HepG2 (cell line): ENCODE measurements at regions not wholly inside any gene's neighbourhood (a gene's known extent, or its start where the extent isn't known, plus 50 kb on each side); places are given as distances from the start of the nearest gene placed in this dataset.
"Not testable (repeated sequence)": the region's sequence is repeated elsewhere in the genome, so short reads cannot be mapped to it uniquely, and the experiment has no call there.

Experiments
- ATAC-seq: fragments of 200-7000 bp; cut with Tn5 transposase; 3 replicates; pipeline ENCODE4 v1.9.1; 2020; ENCODE audit warnings: mild to moderate bottlenecking, moderate library complexity
- BruUV-seq: library from RNA; stranded (reverse); fragments of 400-500 nt; replicated peaks from 2 replicates; lab custom pipeline; 2021; lab: Mats Ljungman, UMichigan
- CTCF ChIA-PET: fragments of 300-600 bp; formaldehyde crosslinking; extraction: SDS; loops from one replicate; lab custom pipeline; 2021; ENCODE audit warnings: low total read pairs, inconsistent platforms, low intra/inter-chr PET ratio; lab: Yijun Ruan, JAX
- POLR2A ChIA-PET: fragments of 350-600 bp; sonication (Branson Sonifier 250); formaldehyde crosslinking; loops from one replicate; lab custom pipeline; 2020; ENCODE audit warnings: antibody characterized with exemption, inconsistent platforms; lab: Yijun Ruan, JAX
- DNase-seq: peaks from one replicate; pipeline ENCODE4 v3.0.0-alpha.2; 2015; ENCODE audit warnings: low spot score
- FAIRE-seq: peaks from 3 replicates; lab custom pipeline; 2011; peaks lifted over from hg19 to GRCh38; lab: Jason Lieb, UNC
- H2AFZ ChIP-seq: one replicate; pipeline ENCODE4 v1.6.1; 2011; ENCODE audit warnings: low read length, inconsistent platforms
- H3K27ac ChIP-seq: fragments of 300-600 bp; 3 replicates; pipeline ENCODE4 v1.8.0; 2011; ENCODE audit warnings: mixed run types, mild to moderate bottlenecking, mixed read lengths, low read length, inconsistent platforms; ENCODE audit not compliant: insufficient read depth; ENCODE audit errors: extremely low read length
- H3K27me3 ChIP-seq, 2 experiments: fragments of 200-600 bp in 1 of 2; 2 replicates in 1 of 2; 3 replicates in 1 of 2; pipeline versions ENCODE4 v1.6.0 to v1.8.0; 2011; ENCODE audit warnings: low read length in 2 of 2, mild to moderate bottlenecking in 2 of 2, moderate library complexity in 2 of 2, inconsistent platforms in 1 of 2; ENCODE audit not compliant: insufficient read depth in 2 of 2, control insufficient read depth in 1 of 2
- H3K36me3 ChIP-seq, 2 experiments: fragments of 200-600 bp in 1 of 2; replicated peaks in 1 of 2; 2 replicates in 1 of 2; 3 replicates in 1 of 2; pipeline versions ENCODE4 v1.5.1 to v1.8.0; 2011; ENCODE audit warnings: low read length in 2 of 2, inconsistent platforms in 1 of 2; ENCODE audit not compliant: insufficient read depth in 2 of 2, control insufficient read depth in 1 of 2
- H3K4me1 ChIP-seq: 2 replicates; pipeline ENCODE4 v1.5.1; 2012; ENCODE audit warnings: low read length, inconsistent platforms; ENCODE audit not compliant: insufficient read depth
- H3K4me2 ChIP-seq: 2 replicates; pipeline ENCODE4 v1.6.0; 2011; ENCODE audit warnings: low read depth, low read length, inconsistent platforms
- H3K4me3 ChIP-seq, 3 experiments: fragments of 200-600 bp in 1 of 3; sonication (generic), shearing (Covaris generic) in 1 of 3; replicated peaks in 1 of 3; 2 replicates each; pipeline ENCODE4 v1.5.1; 2011 to 2016; ENCODE audit warnings: low read length in 3 of 3, inconsistent platforms in 2 of 3, low read depth in 2 of 3, mild to moderate bottlenecking in 2 of 3, control low read depth in 1 of 3, mixed read lengths in 1 of 3; ENCODE audit not compliant: insufficient read depth in 1 of 3
- H3K79me2 ChIP-seq: one replicate; pipeline ENCODE4 v1.6.1; 2011; ENCODE audit warnings: low read length, inconsistent platforms; ENCODE audit not compliant: insufficient read depth
- H3K9ac ChIP-seq: 2 replicates; pipeline ENCODE4 v1.6.0; 2011; ENCODE audit warnings: mild to moderate bottlenecking, low read depth, low read length, inconsistent platforms; ENCODE audit not compliant: insufficient read depth
- H3K9me3 ChIP-seq: 2 replicates; pipeline ENCODE4 v1.5.1; 2012; ENCODE audit warnings: mild to moderate bottlenecking, low read length
- H4K20me1 ChIP-seq: 2 replicates; pipeline ENCODE4 v1.6.0; 2011; ENCODE audit warnings: inconsistent platforms, mild to moderate bottlenecking, low read length, moderate library complexity; ENCODE audit not compliant: insufficient read depth
- WGBS: methylation state at CpG from one replicate; pipeline ENCODE4 v1.1.6; 2017; ENCODE audit warnings: low lambda C conversion rate; 5-methylcytosine and 5-hydroxymethylcytosine counted together
- in situ Hi-C: cut with HindIII; loops from 2 replicates; pipeline ENCODE4 v1.10.0; 2017; ENCODE audit warnings: low pct_unique_long_range_greater_than_20kb; ENCODE audit not compliant: extremely low pct_ligation_motif_present
- intact Hi-C: fragments of 100-400 bp; cut with micrococcal nuclease; formaldehyde crosslinking; loops from one replicate; pipeline ENCODE4 v1.10.0; 2022; ENCODE audit not compliant: unreplicated experiment

DNA sequence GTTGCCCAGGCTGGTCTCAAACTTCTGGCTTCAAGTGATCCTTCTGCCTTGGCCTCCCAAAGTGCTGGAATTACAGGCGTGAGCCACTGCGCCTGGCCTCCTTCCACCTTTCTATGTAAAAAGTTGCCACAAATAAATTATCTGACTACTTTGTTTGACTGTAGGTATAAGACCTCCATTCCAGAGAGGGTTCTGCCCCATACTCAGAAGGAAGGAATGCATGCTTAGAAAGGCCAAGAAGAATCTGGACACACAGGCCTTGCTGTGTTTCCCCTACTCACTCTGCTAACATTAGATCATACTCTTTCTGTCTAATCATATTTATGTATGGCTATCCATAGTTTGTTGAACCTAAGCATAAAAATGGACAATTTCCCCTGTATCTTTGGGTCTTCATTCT is 53.0 kb upstream of the SMCO4 start:
- peaks cover 13% of the 10 kb centered on the region for H3K4me1 ChIP-seq
- FAIRE-seq, BruUV-seq, H3K9me3 ChIP-seq, H3K4me2 ChIP-seq, H3K4me3 ChIP-seq, H3K36me3 ChIP-seq, H2AFZ ChIP-seq, ATAC-seq, in situ Hi-C loops, CTCF ChIA-PET, POLR2A ChIA-PET, H4K20me1 ChIP-seq, H3K27ac ChIP-seq, H3K27me3 ChIP-seq, H3K79me2 ChIP-seq, intact Hi-C loops, H3K9ac ChIP-seq, DNase-seq: not testable (repeated sequence)
- WGBS = 11% methylated on average over 2 of the region's 2 CpGs
